ENCODE measurements at regions not wholly inside any gene's neighbourhood (a gene's known extent, or its start where the extent isn't known, plus 50 kb on each side); places are given as distances from the start of the nearest gene placed in this dataset.

DNA sequence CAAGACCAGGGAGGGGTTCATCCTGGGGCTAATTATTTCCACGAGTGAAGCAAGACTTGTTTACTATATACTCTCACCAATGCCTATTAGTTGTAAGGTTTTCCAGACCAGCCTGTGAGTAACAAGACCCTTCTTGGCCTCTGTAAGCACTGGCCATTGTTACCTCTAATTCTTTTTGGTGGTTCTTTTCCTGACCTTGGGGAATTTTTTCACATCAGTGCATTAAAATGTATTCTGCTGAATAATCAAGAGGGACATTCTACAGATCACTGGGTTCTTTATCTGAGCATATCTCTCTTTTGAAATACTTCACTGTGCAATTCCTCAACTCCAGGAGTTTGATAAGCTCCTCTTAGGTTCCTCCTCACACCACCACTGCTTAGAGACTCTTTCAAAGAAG, 909.9 kb upstream of the ACVR2A start:
- Histone ChIP-seq H3K23me2 (ENCODE audit: insufficient read length, low read depth, low read length, poor library complexity, severe bottlenecking) (no peaks in the 10 kb centered on the region), H4K5ac (ENCODE audit: insufficient read length, low read depth, low read length) (no peak overlapping the region), H2AFZ (ENCODE audit: low read length) (no peak overlapping the region), H3K4ac (ENCODE audit: low read depth, low read length) (no peak overlapping the region), H3K4me1 (ENCODE audit: insufficient read depth, low read length) (no peaks in the 10 kb centered on the region), H2BK20ac (ENCODE audit: low read depth, low read length, poor library complexity, severe bottlenecking) (no peak overlapping the region), H2BK15ac (ENCODE audit: low read depth, low read length) (no peak overlapping the region), H2BK5ac (ENCODE audit: insufficient read length, low read length) (no peak overlapping the region), H3K4me2 (ENCODE audit: insufficient read depth, insufficient read length, low read length) (no peak overlapping the region), H3K27ac (ENCODE audit: insufficient read length, low read depth, low read length) (no peak overlapping the region), H2BK120ac (ENCODE audit: low read depth, low read length, poor library complexity, severe bottlenecking) (no peak overlapping the region), H3T11ph (ENCODE audit: low read length) (no peak overlapping the region), H3K14ac (ENCODE audit: insufficient read depth, low read length) (no peak overlapping the region), H4K20me1 (ENCODE audit: control insufficient read depth, insufficient read depth, insufficient read length) (no peaks in the 10 kb centered on the region), H3K56ac (ENCODE audit: insufficient read length, low read depth, low read length) (no peak overlapping the region), H4K91ac (ENCODE audit: insufficient read length, low read depth, low read length) (no peak overlapping the region), H4K8ac (replicated peaks; ENCODE audit: insufficient read length, low read depth, low read length) (no peak overlapping the region), H3K18ac (ENCODE audit: insufficient read length, low read depth, low read length) (no peak overlapping the region), H3K23ac (ENCODE audit: insufficient read length, low read depth, low read length) (no peak overlapping the region), H3K27me3 (ENCODE audit: insufficient read depth, low read length) (no peaks in the 10 kb centered on the region), H3K9me3 (ENCODE audit: control insufficient read depth, low read depth, low read length) (no peaks in the 10 kb centered on the region), H3K79me1 (ENCODE audit: insufficient read depth, low read depth, low read length, poor library complexity, severe bottlenecking) (no peaks in the 10 kb centered on the region), H2BK12ac (ENCODE audit: insufficient read length, low read depth, low read length) (no peak overlapping the region), H3K9ac (ENCODE audit: extremely low read depth, insufficient read length, low read length) (no peak overlapping the region), H2AK5ac (ENCODE audit: insufficient read length, low read length) (no peak overlapping the region), H3K79me2 (ENCODE audit: insufficient read depth, low read length) (no peaks in the 10 kb centered on the region)
- DNase-seq = no peak
- TF ChIP-seq, protein P1, sequence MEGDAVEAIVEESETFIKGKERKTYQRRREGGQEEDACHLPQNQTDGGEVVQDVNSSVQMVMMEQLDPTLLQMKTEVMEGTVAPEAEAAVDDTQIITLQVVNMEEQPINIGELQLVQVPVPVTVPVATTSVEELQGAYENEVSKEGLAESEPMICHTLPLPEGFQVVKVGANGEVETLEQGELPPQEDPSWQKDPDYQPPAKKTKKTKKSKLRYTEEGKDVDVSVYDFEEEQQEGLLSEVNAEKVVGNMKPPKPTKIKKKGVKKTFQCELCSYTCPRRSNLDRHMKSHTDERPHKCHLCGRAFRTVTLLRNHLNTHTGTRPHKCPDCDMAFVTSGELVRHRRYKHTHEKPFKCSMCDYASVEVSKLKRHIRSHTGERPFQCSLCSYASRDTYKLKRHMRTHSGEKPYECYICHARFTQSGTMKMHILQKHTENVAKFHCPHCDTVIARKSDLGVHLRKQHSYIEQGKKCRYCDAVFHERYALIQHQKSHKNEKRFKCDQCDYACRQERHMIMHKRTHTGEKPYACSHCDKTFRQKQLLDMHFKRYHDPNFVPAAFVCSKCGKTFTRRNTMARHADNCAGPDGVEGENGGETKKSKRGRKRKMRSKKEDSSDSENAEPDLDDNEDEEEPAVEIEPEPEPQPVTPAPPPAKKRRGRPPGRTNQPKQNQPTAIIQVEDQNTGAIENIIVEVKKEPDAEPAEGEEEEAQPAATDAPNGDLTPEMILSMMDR (conservative IDR thresholded peaks at IDR 0.05) = no peak
- WGBS (ENCODE audit: extremely low coverage, insufficient read length, low lambda C conversion rate) = no CpG with 5 or more reads among the region's 1 CpG
- Mint-ChIP-seq H3K36me3 (ENCODE audit: insufficient read depth in 1 of 3, low read depth in 3 of 3) (no peaks in the 10 kb centered on the region; a peak in 2 of 7 replicates), H3K4me3 (no peak overlapping the region), H3K9me3 (peaks cover 0 to 2% of the 10 kb centered on the region in 2 experiments; a peak in 2 of 5 replicates), H3K27ac (no peak overlapping the region), H3K4me1 (peaks cover 2 to 3% of the 10 kb centered on the region in 2 experiments; a peak in 1 of 4 replicates), H3K27me3 (ENCODE audit: low read depth) (no peaks in the 10 kb centered on the region; the same call in 1 of the 2 replicates)
